ENCODE measurements at regions not wholly inside any gene's neighbourhood (a gene's known extent, or its start where the extent isn't known, plus 50 kb on each side); places are given as distances from the start of the nearest gene placed in this dataset.

DNA sequence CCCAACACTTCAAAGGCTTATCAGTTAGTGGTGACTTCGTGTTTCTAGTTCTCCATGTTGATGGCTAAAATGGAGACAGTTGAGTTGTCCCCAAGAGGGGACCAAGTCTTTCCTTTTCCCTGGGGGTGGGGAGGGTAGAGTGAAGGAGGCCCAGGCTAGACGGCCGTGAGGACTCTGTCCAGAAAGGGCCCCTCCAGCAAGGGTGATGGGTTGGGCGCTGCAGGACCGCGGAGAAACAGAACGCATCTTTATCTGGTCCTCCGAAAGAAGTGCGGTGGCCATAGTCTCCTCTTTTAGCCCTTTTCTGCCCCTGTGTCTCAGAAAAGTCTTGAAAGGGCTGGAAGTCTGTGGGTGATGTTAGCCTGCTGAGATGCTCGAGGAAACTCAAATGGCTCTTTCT, 153.2 kb downstream of the GLI2 start:
- DNase-seq (ENCODE audit: low spot score) = no peak
- TF ChIP-seq, protein P1, sequence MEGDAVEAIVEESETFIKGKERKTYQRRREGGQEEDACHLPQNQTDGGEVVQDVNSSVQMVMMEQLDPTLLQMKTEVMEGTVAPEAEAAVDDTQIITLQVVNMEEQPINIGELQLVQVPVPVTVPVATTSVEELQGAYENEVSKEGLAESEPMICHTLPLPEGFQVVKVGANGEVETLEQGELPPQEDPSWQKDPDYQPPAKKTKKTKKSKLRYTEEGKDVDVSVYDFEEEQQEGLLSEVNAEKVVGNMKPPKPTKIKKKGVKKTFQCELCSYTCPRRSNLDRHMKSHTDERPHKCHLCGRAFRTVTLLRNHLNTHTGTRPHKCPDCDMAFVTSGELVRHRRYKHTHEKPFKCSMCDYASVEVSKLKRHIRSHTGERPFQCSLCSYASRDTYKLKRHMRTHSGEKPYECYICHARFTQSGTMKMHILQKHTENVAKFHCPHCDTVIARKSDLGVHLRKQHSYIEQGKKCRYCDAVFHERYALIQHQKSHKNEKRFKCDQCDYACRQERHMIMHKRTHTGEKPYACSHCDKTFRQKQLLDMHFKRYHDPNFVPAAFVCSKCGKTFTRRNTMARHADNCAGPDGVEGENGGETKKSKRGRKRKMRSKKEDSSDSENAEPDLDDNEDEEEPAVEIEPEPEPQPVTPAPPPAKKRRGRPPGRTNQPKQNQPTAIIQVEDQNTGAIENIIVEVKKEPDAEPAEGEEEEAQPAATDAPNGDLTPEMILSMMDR (IDR thresholded peaks at IDR 0.05; ENCODE audit: extremely low read depth, insufficient read depth, missing control alignments) = no peak
- in situ Hi-C loops (cut with MboI; ENCODE audit: low pct_unique_long_range_greater_than_20kb, low sequenced_read_pairs, unreplicated experiment) = no loop called here

DNA sequence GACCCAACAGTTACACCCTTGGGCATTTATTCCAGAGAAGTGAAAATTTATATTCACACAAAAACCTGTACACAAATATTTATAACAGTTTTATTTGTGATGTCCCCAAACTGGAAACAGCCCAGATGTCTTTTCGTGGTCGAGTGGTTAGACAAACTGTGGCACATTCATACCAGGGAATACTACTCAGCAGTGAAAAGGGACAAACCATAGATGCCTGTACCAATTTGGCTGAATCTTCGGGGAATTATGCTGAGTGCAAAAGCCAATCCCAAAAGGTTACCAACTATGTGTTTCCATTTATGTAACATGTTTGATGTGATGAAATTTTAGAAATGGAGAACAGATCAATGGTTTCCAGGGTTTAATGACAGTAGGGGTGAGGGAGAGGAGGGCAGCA, 154.3 kb downstream of the GLI2 start:
- no peak for DNase-seq (ENCODE audit: low spot score)
- TF ChIP-seq, protein P1 (IDR thresholded peaks at IDR 0.05; ENCODE audit: extremely low read depth, insufficient read depth, missing control alignments) = no peak
- in situ Hi-C loops (cut with MboI; ENCODE audit: low pct_unique_long_range_greater_than_20kb, low sequenced_read_pairs, unreplicated experiment) = no loop called here

DNA sequence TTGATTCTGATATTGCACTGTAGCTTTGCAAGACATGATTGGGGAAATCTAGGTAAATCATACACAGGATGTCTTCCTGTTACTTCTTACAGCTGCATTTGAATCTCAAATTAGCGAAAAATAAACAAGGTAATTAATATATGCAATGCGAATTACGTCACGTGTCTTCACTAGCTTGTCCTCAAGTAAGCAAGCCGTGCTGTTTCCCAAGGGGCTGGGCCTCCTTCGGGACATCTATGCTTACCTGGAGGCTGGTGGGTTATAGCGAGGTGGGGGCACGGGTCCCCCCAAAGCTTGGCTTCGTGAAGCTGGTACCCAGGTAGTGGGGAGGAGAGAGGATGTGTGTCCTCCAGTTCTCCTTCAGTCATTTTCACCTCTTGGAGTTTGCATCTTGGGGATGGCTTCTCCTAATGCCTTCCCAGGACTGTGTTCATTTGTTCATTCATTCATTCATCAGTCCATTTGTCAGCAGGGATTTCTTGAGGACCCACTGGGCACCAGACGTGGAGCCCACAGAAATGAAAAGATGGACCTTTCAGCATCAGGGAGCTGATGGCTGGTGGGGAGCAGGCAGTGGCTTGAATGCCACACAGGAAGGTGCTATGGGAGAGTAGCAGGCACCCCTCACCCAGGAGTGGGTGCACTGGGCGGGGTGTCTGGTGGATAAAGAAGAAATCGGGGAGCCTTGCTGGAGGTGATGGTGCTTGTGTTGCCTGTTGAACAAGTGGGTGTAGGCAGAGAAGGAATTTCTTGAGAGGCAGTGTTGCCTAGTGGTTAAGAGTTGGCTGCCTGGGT, 155.1 kb downstream of the GLI2 start:
- in situ Hi-C loops (cut with MboI; ENCODE audit: low pct_unique_long_range_greater_than_20kb, low sequenced_read_pairs, unreplicated experiment) = no loop called here
- TF ChIP-seq, protein P1 (IDR thresholded peaks at IDR 0.05; ENCODE audit: extremely low read depth, insufficient read depth, missing control alignments) = no peak
- no peak for DNase-seq (ENCODE audit: low spot score)

DNA sequence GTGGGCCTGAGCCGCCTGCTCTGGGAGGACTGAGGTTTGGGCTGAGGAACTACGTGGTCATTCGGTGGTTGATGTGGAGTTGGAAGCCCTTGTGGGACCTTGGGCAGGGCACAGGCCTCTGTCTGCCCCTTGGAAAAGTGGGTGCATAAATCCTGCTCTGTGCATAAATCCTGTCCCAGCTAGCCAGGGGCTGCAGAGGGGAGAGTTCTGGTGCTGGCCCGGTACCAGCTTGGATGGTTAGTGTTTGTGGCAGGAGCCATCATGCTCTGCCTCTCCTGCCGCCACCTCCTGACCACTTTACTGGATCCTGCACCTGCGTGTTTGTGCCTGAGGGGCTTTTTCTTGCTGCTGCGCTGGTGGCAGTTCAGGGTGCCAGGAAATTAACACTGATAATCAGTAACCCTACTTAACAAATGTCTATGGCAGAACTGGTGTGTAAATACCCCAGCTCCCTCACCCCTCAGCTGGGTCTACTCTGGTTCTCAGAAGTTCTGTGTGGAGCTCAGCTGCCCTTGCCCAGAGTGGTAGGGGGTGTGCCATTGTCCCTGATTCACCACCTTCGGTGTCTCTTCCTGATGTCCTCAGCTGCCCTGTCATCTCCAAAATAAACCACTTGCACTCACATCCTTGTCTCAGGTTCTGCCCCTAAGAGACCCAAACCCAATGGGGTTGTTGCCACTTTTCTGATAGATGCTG, 156.8 kb downstream of the GLI2 start:
- TF ChIP-seq, protein P1 (IDR thresholded peaks at IDR 0.05; ENCODE audit: extremely low read depth, insufficient read depth, missing control alignments) = no peak
- in situ Hi-C loops (cut with MboI; ENCODE audit: low pct_unique_long_range_greater_than_20kb, low sequenced_read_pairs, unreplicated experiment) = no loop called here
- DNase-seq (ENCODE audit: low spot score) = no peak

DNA sequence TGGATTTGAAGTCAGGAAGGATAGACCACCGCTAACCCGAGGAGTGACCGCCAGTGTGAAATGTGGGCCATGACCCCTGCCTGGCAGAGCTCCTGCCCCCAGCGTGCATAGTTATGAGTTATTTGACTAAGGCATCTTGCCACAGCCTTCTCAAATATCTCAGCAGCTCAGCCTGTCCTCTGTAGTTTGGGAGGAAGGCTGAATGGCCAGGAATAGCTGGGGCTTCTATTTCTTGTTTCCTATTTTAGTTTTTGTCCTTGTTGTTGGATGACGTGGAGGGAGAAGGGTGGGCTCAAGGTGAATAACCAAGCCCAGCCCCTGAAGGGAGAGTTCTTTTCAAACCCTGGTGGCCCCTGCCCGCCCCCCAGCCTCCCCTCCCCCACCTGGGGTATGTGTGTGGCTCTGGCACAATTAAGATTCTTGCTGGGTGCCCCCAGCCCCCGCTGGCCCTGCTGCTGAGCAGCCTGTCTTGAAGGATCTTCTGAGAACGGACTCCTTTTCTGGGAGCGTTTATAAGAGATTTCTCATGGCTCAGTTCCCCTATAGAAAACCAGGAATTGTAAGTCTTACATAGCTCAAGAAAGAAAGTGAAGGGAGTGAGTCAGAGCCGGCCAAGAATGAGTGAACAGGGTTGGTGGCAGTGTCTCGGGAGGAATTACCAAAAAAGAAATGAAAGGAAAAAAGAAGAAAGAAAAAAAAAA, 157.4 kb downstream of the GLI2 start:
- in situ Hi-C loops (cut with MboI; ENCODE audit: low pct_unique_long_range_greater_than_20kb, low sequenced_read_pairs, unreplicated experiment) = no loop called here
- no peak for DNase-seq (ENCODE audit: low spot score)
- TF ChIP-seq, protein P1 (IDR thresholded peaks at IDR 0.05; ENCODE audit: extremely low read depth, insufficient read depth, missing control alignments) = no peak

DNA sequence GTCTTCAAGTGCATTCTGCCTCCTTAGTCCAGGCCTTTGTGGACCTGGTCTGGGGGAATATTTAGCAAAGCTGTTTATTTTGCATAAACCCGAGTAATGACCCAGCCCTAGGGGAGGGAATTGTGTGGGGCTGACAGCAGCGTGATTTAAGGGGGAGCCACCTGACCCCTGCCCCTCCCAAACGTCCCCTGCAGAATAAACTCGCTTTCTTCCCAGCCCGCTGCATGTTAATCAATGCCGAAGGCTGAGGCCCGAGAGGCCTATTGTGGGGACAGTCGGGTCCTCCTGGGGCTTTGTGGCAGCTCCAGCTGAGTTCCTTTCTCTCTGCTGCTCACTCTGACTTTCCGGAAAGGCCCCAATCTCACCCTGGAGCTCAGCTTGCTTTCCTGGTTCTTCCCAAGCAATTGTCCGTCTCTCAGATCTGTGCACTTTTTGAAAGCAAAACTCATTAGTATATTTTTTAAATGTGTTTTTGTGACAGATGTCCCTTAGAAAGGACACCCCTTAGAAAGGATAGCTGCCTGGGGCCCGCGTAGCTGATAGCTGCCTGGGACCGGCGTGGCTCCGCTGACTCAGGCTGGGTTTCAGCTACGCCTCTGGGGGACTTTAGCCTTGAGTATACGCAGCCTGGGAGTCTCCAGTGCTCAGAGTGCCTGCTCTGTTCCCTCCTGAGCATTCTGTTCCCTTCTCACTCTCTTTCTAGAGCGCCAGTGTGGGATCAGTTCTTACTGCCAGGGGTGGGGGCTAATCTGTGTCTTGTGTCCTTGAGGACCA, 158.3 kb downstream of the GLI2 start:
- TF ChIP-seq, protein P1 (IDR thresholded peaks at IDR 0.05; ENCODE audit: extremely low read depth, insufficient read depth, missing control alignments) = no peak
- no peak for DNase-seq (ENCODE audit: low spot score)
- in situ Hi-C loops (cut with MboI; ENCODE audit: low pct_unique_long_range_greater_than_20kb, low sequenced_read_pairs, unreplicated experiment) = no loop called here
